ENCODE measurements at regions not wholly inside any gene's neighbourhood (a gene's known extent, or its start where the extent isn't known, plus 50 kb on each side); places are given as distances from the start of the nearest gene placed in this dataset.

GRCh38 chr14:86761611-86762010 lies 1231.4 kb downstream of the GALC start:
- TF ChIP-seq CTCF (IDR thresholded peaks at IDR 0.05; ENCODE audit: low read depth, low read length, missing input control) (no peak), TAF1 (conservative IDR thresholded peaks at IDR 0.05) (no peak), ATF3 (IDR thresholded peaks at IDR 0.05) (no peak), RAD21 (IDR thresholded peaks at IDR 0.05) (no peak), JUND (IDR thresholded peaks at IDR 0.05) (no peak)
